HG03442 (cell line): ENCODE measurements at regions not wholly inside any gene's neighbourhood (a gene's known extent, or its start where the extent isn't known, plus 50 kb on each side); places are given as distances from the start of the nearest gene placed in this dataset.

Source experiments
- ATAC-seq: cut with Tn5 transposase; IDR thresholded peaks from one replicate; pipeline ENCODE4 v1.9.1; 2021; ENCODE audit warnings: mild to moderate bottlenecking, moderate library complexity; ENCODE audit not compliant: unreplicated experiment

DNA sequence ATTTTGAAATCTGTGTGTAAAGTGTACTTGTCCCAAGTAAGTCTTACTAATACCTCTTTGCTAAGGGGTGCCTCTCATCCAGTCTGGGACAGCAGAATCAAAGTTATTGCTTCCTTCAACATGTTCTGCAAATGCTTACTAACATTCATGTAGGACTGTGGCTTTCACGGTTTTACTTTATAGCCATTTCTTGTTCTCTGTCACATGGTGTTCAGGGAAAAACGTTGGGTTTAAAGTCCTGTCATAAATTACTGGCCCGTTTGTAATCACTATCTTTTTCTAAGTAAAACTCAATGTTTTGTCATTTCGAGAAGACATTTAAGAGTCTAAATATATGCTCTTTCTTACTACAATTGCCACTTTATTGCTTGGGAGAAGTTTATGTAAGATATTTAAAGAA is 321.1 kb downstream of the STIM2 start:
- ATAC-seq: no peak

DNA sequence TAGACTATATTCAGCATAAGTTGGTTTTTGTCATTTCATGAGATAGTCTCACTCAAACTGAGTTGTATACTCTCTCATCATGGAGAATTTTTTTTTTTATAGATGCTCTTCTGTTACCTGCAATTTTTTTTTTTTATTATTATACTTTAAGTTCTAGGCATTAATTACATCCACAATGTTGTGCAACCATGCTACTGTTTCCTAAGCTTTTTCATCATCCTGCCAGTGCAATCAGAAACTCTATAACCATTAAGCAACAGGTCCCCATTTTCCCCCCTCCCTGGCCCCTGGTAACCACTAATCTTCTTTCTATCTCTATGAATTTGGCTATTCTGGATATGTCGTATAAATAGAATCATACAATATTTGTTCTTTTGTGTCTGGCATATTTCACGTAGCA is 321.6 kb downstream of the STIM2 start:
- no peak for ATAC-seq

DNA sequence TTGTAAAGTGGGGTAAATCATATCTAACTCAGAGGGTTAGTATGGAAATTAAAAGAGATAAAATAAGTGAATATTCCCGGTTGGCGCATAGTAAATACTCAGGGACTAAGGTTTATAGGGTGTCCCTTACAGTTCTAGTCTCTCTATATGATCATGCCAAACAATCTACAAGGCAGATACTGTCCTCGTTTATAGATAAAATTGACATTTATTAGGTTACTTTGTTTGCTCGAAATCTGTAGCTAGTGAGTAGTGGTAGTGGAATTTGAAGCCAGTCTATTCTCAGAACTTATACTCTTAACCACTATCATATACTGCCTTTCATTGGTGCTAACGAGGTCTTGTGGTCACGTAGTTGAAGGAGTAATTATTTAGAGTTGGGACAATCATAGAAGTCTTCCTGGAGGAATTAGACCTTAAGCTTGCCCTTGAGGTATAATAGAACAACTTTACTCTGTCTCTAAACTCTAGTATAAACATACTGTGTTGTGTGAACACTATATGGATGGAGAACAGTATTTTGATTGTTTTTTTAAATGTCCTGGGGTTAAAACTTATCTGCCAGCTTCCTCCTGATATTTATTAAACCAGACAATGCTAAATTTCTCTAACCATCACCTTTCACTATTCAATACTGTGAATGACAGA is 324.0 kb downstream of the STIM2 start:
- ATAC-seq: no peak

DNA sequence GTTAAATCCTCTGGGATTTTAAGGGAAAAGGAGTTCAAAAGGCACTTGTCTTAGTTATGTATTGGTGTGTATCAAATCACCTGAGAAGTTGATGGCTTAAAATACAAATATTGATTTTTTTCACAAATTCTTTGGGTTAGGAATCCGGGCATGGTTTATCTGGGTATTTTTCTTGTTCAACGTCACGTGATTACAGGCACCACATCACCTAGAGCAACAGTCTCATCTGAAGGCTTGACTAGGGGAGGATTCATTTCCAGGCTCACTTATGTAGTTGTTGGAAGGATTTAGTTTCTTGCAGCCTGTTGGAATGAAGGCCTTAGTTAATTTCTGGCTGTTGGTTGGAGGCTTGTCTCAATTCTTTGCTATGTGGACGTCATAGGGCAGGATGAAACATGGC is 326.1 kb downstream of the STIM2 start:
- ATAC-seq: no peak

DNA sequence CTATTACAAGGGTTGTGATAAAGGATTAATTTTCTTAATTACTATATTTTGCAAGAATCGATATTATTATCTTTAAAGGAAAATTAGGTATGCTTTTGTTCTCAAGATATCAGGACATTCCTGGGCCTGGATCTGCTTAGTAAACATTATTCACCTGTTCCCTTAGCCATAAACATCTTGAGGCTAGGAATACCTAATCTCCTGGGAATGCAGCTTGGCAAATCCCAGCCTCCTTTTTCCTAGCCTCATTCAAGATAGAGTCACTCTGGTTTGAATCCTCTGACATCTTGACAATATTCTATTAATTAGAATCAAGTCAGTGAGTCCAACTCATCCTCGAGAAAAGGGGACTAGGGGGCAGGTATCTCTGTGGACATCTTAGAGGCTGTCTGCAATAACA is 327.1 kb downstream of the STIM2 start:
- no peak for ATAC-seq

DNA sequence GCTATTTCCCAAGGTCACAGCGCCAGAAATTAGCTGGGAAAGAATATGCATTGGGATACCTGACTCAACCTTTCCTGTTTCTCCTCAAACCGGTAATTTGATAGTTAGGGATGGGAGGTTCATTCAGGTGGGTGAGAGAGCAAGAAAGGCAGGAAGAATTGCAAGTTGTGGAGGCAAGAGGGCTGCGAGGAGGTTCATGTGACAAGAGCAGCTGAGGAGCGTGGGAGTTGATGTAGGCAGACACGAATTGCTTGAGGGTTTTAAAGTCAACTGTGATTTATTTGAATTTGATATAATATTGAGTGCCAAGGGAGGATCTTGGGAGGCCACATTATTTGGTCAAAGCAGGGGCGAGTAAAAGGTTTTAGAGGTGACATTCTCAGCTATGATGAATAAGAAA is 329.0 kb downstream of the STIM2 start:
- ATAC-seq: no peak

DNA sequence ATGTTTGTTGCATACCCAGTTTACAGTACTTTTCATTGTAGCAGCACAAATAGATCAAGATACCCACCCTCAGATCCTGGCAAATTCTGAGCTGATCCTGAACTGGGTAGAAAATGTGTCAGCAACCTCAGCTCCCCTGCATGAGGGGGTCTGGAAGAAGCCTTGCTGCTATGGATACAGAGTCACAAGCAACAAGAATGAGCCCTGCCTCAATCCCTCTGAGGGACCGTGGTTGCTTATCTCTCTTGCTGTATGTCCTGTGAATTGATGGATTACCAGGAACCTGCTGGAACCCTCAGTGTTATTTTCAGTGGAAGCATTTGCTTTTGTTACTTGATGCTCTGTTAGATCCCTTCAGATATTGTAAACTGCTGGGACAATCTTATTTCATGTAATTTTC is 331.0 kb downstream of the STIM2 start:
- no peak for ATAC-seq

DNA sequence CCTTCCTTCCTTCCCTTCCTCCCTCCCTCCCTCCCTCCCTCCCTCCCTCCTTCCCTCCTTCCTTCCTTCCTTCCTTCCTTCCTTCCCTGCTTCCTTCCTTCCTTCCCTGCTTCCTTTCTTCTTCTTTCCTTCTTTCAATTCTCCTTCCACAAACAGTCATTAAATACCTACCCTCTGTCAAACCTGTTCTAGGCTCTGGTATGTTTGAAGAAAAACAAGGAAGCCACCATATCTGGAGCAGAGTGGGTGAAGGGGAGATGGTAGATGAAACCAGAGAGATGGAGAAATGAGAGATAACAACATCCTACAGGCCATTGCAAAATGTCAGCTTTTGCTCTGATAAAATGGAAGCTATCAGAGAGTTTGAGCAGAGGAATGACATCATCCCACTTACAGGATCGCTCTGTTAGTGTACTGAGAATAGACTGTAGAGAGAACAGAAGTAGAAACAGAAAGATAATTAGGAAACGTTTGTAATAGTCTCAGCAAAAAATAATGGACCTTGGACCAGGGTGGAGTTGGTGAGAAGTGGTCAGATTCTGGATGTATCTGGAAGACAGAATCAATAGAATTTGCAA is 334.0 kb downstream of the STIM2 start:
- no peak for ATAC-seq

DNA sequence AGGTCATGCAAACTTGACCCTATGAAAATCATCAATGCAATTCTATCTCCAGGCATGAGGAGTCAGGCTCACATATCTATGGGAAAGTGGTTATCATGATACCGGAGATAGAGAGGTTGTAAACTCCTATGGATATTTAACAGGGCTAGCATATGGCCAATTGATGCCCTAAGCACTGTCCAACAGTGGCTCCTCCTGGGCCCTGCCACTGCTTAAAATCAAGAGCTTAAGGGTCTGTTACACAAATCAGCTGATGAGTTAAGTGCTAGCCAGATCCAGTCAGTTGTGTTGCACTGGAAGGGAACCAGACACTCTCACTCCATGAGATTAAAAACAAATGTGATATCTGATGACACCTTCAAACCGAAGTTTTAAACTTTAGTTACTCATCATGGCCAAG is 337.6 kb downstream of the STIM2 start:
- ATAC-seq: no peak

DNA sequence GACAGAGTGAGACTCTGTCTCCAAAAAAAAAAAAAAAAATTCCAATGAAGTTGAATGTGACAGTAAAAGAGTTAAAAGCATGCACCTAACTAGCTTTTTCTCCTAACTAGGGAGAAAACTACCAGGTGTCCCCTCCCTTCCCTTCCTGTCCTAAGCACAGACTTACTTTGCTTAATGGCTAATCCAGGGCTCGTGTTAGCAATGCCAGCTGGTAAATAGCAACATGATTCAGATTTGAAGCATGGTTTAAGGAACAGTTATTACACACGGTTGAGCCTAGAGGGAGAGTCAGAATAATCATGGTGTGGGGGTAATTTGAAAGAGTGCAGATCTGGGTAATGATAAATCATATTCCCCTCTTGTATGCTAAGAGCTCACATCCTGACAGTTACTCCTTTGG is 338.3 kb downstream of the STIM2 start:
- ATAC-seq: no peak

DNA sequence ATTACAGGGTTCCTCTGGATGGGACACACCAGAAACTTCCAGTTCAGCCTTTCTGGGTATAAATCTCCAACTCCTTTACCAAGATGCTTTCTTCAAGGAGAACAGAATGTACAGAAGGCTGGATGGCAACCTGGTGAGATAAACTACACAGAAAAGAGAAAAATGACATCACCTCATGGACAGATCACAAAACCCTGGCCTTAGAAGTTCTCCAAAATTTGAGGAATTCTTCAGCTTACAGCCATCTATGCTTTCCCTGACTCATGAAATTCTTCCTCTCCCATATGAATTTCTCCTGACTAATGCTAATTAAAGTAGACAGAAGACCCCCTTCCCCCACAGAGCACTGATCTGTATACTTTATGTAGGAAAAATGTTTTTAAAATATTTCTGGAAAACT is 345.4 kb downstream of the STIM2 start:
- no peak for ATAC-seq

DNA sequence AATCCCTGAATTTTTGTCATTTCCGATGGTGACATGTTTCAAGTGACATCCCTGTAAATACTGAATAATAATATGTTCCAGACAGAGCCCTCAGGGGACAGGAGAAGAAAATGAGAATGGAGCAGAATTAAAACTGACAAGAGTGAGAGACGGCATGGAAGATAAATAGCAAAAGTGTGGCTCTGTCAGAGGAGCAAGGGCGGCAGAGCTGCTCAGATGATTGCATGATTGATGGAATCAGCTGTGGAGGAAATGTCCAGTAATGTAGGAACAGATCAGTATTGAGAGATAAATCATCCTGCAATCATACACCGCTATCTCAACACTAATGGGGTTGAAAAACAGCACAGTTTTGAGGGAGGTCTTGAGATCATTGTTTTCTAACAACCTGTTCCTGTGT is 350.3 kb downstream of the STIM2 start:
- ATAC-seq: no peak

DNA sequence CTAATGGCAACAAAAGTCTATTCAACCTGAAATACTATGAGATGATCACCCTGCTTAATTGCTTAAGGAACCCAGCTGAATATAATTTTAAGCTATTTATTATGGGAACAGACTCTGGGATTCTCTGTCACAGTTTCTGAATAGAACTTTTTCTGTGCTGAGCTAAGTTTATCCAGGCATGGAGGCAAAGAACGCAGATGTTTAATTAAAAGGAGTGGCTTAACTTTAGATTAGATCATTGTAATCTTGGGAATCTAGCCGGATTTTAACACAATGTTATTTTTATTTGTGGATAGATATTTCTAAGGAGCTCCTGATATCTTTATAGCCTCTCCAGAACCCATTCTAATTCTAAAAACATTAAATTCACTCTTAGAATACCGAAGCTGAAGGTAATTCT is 353.4 kb downstream of the STIM2 start:
- no peak for ATAC-seq

DNA sequence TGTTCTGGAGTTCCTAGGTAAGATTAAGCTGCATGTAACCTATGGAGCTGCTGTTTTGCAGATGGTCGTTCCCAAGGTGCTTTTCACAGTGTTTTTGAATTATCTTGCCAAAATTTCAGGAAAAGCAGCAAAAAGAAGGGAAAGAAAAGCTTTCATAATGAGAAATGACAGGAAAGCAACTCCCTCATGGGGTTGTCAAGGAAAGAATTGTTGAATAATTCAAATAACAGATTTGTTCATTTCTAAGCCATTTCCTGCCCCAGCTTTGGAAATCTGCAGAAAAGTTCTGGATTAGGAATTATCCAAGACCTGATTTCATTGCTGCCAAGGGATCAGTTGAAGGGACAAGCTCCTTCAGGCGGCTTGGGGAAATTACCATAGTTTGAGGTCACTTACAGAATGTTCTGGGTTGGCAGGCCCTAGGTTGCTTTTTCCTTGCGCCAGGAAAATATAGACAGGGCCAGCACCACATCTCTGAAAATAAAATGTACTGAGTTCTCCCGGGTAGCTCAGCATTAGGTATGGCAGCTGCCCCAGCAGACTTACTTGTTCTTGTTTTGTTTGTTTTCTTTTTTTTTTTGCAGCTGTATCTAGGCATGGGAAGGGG is 354.7 kb downstream of the STIM2 start:
- no peak for ATAC-seq

DNA sequence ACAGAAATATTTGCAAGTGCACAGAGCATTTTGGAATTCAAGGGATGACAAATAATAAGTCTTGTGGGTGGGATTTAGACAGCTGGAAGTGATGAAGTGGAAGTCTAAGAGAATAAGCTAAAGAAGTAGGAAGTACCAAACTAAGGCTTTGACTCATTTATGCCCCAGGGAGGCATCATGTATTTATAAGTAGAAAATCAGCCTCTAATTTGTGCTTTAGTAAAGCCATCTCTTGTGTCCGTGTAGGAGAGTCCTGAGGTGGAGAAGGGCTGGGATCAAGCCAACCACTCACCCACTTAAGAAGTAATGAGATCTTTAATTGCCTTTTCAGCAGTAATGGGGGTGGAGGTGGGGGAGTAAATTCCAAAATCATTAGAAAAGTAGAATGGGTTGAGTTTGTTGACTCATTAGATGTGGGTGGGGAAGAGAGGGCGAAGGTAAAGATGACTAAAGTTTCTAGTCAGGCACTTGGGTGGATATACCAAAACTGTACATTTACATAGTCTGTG is 356.7 kb downstream of the STIM2 start:
- ATAC-seq: no peak

DNA sequence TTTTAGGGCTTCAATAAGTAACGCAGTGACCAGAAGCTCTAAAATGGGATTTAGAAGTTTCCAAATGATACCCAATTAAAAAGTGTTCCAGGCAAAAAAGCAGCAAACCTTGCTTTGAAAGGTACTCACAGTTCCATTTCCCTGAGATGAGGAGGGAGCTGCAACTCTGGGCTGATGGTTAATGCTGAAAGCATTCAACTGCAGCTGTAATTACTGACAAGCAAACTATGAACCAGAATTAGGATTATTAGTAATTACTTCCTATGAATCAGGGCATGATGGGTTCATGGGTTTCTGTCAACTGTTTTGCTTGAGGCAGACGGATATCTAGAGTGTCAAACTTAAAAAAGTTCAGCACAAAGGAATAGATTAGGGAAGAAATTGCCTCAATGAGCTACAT is 357.4 kb downstream of the STIM2 start:
- ATAC-seq: no peak

DNA sequence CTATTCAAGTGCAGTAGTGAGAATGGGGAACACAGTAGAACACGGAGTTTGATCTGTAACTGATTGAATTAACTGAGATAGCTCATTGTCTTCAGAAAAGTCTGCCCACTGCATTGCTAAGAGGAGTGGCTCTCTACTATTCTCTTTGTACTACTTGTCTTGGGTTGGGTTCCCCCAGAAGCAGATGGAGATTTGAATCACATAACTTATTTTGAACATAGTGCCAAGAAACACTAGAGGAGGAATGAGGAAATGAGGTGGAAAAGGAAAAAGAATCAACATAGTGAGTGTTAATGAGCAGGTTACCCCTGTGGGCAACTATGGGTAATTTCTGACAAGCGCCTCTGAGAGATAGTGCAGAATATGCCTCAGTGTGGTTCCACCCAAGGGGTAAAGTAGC is 362.7 kb downstream of the STIM2 start:
- no peak for ATAC-seq

DNA sequence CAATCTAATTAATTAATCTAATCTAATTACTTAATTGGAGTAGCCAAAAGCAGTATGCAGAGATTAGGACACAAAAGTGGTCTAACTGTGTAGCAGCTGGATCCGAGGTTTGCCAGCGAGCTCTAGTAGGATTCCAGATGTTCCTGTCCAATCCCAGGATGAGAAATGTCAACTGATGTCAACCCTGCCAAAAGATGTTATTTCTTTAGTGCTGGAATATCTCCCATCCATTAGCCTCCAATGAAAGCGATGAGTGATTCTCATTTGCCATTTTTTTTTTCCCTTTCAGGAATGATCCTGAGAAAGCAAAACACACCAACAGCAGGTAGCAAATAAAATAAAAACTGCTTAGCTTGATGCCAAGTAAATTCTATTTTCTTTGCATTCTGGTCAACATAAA is 372.9 kb downstream of the STIM2 start:
- no peak for ATAC-seq

DNA sequence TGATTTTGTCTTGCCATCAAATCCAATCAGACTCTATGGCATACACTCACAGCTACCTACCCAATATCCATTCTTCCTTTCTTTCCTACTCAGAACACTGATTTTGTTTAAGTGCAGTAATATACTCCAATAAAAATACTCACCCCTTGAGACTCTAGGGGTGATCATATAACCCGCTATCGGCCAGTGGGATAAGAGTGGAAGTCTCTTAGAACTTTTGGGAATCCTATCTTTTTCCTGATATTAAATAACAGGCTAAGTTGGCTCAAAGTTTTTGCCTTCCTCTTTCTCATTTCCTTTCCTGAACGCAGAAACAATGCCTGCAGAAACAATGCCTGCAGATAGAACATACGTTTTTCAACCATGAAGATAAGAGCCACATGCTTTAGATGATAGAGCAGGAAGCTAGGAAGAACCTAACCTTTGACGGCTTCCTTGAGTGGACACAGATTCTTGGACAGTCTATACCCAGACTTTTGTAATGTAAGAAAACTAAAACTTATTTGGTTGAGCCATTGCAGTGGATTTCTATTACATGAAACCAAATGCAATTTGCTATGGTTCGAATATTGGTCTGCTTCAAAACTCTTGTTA is 373.8 kb downstream of the STIM2 start:
- no peak for ATAC-seq

DNA sequence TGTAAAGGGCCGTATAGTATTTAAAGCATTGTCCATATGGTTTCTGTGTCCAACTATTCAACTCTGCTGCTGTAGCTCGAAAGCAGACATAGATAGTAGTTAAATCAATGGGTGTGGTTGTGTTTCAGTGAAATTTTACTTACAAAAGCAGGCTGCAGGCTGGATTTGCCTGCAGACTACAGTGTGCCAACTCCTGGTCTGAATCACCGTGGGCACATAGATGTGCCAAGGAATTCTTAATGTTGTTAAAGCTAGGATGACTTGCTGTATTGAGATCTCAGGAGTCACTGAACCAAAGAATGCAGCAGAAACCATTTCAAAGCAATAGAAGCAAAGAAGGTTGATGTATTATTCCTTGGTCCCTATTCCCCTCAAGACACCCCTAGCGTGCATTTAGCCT is 379.0 kb downstream of the STIM2 start:
- no peak for ATAC-seq

DNA sequence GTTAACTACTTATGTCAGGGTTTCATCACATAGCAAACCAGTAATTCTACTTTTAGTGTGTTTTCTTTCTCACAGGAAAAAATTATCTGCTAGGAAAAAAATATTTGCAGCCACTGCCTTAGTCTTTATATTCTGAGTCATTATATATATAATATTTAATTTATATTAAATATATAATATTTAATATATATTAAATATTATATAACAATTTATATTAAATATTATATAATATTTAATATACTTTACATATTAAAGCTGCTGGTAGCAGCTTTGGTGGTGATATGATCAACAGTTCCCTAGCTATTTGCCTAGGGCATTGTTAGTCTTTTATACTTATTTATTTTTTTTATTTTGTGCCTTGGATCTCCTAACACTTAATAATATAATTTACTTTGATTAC is 381.6 kb downstream of the STIM2 start:
- no peak for ATAC-seq

DNA sequence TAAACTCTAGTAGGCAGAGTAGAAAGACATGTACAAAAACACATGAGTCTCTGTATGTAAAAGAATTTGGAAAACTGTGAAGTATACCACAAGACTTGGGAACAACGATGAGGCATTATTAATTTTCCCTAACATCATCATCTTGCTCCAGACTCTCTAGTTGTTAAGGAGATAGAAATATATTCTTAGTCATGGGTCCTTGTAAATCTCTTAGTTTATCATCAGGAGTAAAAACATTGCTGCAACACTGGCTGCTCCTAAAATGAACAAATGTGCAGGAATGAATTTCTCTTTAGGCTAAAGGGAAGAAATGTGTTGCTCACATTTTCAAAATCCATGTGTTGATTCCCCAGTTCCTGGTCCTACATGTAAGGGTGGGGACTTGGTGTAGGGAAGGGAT is 384.6 kb downstream of the STIM2 start:
- ATAC-seq: no peak
